ENCODE measurements at regions not wholly inside any gene's neighbourhood (a gene's known extent, or its start where the extent isn't known, plus 50 kb on each side); places are given as distances from the start of the nearest gene placed in this dataset.

- Histone ChIP-seq H3K27me3 (ENCODE audit: insufficient read depth) (no peaks in the 10 kb centered on the region), H3K4me3 (ENCODE audit: low read depth in 2 of 2, low read length in 1 of 2) (no peak overlapping the region), H3F3A (replicated peaks; ENCODE audit: insufficient read depth) (no peaks in the 10 kb centered on the region), H3K9ac (no peak overlapping the region), H3K9me3 (no peaks in the 10 kb centered on the region), H3K4me1 (ENCODE audit: control insufficient read depth in 1 of 2, insufficient read depth in 2 of 2, low read depth in 1 of 2, low read length in 1 of 2) (no peaks in the 10 kb centered on the region), H4K20me1 (ENCODE audit: insufficient read depth) (no peaks in the 10 kb centered on the region), H3K4me2 (no peak overlapping the region), H3K9me2 (no peaks in the 10 kb centered on the region), H3K27ac (ENCODE audit: low read depth in 2 of 2, low read length in 1 of 2) (no peak overlapping the region), H3K36me3 (replicated peaks in 1 of 2; ENCODE audit: control insufficient read depth in 1 of 2, insufficient read depth in 2 of 2, low read length in 1 of 2) (no peaks in the 10 kb centered on the region), H3K79me2 (ENCODE audit: insufficient read depth) (no peaks in the 10 kb centered on the region), H2AFZ (ENCODE audit: low read depth) (no peak overlapping the region)
- WGBS (ENCODE audit: low lambda C conversion rate): 5% methylated on average over 2 of the region's 2 CpGs
- ChIA-PET CTCF (no interaction called here), POLR2A (no interaction called here)
- TF ChIP-seq, protein P1, sequence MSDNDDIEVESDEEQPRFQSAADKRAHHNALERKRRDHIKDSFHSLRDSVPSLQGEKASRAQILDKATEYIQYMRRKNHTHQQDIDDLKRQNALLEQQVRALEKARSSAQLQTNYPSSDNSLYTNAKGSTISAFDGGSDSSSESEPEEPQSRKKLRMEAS (IDR thresholded peaks at IDR 0.05; ENCODE audit: low read depth): no peak
- TF ChIP-seq IRF3 (IDR thresholded peaks at IDR 0.05; ENCODE audit: low read depth, low read length): no peak
- no peak for TF ChIP-seq SMC3 (IDR thresholded peaks at IDR 0.05; ENCODE audit: low read depth, low read length)
- no peak for TF ChIP-seq SIN3A (IDR thresholded peaks at IDR 0.05; ENCODE audit: borderline replicate concordance, low read depth, low read length)
- no peak for TF ChIP-seq MEF2A (IDR thresholded peaks at IDR 0.05; ENCODE audit: borderline replicate concordance, low read depth)
- TF ChIP-seq RXRA (IDR thresholded peaks at IDR 0.05; ENCODE audit: borderline replicate concordance, low read depth): no peak
- TF ChIP-seq CHD2 (IDR thresholded peaks at IDR 0.05; ENCODE audit: low read length, partially characterized antibody): no peak
- TF ChIP-seq ZBTB33 (IDR thresholded peaks at IDR 0.05; ENCODE audit: borderline replicate concordance, low read depth): no peak
- TF ChIP-seq FOXM1 (IDR thresholded peaks at IDR 0.05; ENCODE audit: low read depth): no peak
- TF ChIP-seq FOSL2 (IDR thresholded peaks at IDR 0.05; ENCODE audit: borderline replicate concordance, low read depth): no peak
- TF ChIP-seq TAF1 (IDR thresholded peaks at IDR 0.05; ENCODE audit: borderline replicate concordance, low read depth, low read length): no peak
- TF ChIP-seq GABPA (IDR thresholded peaks at IDR 0.05; ENCODE audit: low read depth): no peak
- no peak for TF ChIP-seq NFIC (IDR thresholded peaks at IDR 0.05; ENCODE audit: borderline replicate concordance)
- TF ChIP-seq USF1 (IDR thresholded peaks at IDR 0.05; ENCODE audit: borderline replicate concordance, low read depth): no peak
- TF ChIP-seq USF2 (IDR thresholded peaks at IDR 0.05; ENCODE audit: borderline replicate concordance, low read depth, low read length): no peak
- TF ChIP-seq YY1 (IDR thresholded peaks at IDR 0.05; ENCODE audit: low read depth): no peak
- no peak for TF ChIP-seq EP300 (IDR thresholded peaks at IDR 0.05; ENCODE audit: borderline replicate concordance in 1 of 2, low read depth in 1 of 2, low read length in 1 of 2)
- TF ChIP-seq TEAD4 (IDR thresholded peaks at IDR 0.05; ENCODE audit: borderline replicate concordance, insufficient read depth): no peak
- TF ChIP-seq ELF1 (IDR thresholded peaks at IDR 0.05): no peak
- DNase-seq: no peak
These were observed 121.8 kb upstream of the CADM2 start for GRCh38 chr3:84836961-84837360.
